ENCODE measurements at regions not wholly inside any gene's neighbourhood (a gene's known extent, or its start where the extent isn't known, plus 50 kb on each side); places are given as distances from the start of the nearest gene placed in this dataset.

DNA sequence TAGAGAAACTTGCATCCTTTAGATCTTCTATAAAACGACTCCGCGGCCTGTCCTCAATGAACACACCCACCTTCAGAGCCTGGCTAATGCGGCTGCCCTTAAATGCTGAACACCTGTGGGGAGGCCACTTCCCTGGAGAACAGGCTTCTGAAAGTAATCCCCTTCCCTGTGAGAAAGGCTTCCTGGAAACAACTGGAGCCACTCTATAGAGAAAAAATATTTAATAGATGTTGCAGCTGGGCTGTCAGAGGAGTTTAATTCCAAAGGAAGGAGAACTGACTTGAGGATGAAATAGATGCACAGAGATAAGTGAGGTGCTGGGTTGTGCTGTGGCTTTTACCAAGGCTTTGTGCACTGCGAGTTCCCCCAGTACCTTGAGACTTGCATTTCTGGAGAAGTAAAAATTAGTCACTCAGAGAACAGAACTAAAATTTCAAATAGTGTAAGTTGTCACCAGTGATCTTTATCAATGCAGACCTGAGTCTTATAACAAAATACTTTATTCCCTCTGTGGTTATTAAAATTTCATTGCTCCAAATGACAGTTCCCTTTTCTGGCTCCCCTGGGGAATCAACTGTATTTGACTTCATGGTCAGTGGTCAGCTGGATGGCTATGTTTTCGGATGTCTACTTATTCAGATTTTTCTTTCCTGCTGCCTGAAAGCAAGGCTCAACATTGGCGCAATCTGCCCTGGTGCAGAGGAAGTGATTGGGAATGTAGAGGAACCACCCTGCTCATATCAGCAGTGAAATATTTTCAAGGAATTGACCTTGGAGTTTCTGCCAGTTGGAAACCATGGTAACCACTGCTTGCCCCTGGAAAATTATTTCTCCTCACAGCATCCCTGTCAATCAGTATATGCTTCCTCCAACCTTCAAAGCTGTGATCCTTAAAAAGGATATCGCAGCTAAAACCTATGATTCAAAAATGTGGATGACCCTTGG, 238.8 kb downstream of the SMARCA2 start:
- peaks cover 10% of the 10 kb centered on the region for H3K9me3 Mint-ChIP-seq (ENCODE audit: unreplicated experiment)
- FAIRE-seq = no peak
- H3K36me3 ChIP-seq (ENCODE audit: insufficient read depth, low read length) = no peaks in the 10 kb centered on the region
- no peaks in the 10 kb centered on the region for H4K20me1 ChIP-seq (ENCODE audit: insufficient read depth, low read length)
- no peaks in the 10 kb centered on the region for H3K36me3 Mint-ChIP-seq (ENCODE audit: low read depth, unreplicated experiment)
- no peak overlapping the region for H3K27ac Mint-ChIP-seq (ENCODE audit: unreplicated experiment)
- no peak overlapping the region for H3K4me3 Mint-ChIP-seq (ENCODE audit: unreplicated experiment)
- H3K4me1 Mint-ChIP-seq (ENCODE audit: low read depth, unreplicated experiment) = peaks cover 1% of the 10 kb centered on the region
- H3K9me3 ChIP-seq (ENCODE audit: insufficient read depth, low read depth, low read length) = no peaks in the 10 kb centered on the region
- TF ChIP-seq, protein P1, sequence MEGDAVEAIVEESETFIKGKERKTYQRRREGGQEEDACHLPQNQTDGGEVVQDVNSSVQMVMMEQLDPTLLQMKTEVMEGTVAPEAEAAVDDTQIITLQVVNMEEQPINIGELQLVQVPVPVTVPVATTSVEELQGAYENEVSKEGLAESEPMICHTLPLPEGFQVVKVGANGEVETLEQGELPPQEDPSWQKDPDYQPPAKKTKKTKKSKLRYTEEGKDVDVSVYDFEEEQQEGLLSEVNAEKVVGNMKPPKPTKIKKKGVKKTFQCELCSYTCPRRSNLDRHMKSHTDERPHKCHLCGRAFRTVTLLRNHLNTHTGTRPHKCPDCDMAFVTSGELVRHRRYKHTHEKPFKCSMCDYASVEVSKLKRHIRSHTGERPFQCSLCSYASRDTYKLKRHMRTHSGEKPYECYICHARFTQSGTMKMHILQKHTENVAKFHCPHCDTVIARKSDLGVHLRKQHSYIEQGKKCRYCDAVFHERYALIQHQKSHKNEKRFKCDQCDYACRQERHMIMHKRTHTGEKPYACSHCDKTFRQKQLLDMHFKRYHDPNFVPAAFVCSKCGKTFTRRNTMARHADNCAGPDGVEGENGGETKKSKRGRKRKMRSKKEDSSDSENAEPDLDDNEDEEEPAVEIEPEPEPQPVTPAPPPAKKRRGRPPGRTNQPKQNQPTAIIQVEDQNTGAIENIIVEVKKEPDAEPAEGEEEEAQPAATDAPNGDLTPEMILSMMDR (IDR thresholded peaks at IDR 0.05; ENCODE audit: insufficient read depth, low read depth, low read length) = no peak
- no peak for TF ChIP-seq EZH2 (IDR thresholded peaks at IDR 0.05; ENCODE audit: insufficient read depth, low read length)
- H3K27me3 ChIP-seq (ENCODE audit: insufficient read depth, low read length) = no peaks in the 10 kb centered on the region
- no peak for DNase-seq (ENCODE audit: low read depth)
- H3K27me3 Mint-ChIP-seq (ENCODE audit: low read depth, unreplicated experiment) = no peaks in the 10 kb centered on the region
- no peak overlapping the region for H3K27ac ChIP-seq (ENCODE audit: low read depth, low read length)
- no peak overlapping the region for H3K9ac ChIP-seq (ENCODE audit: low read length)
- no peaks in the 10 kb centered on the region for H3K4me1 ChIP-seq (ENCODE audit: insufficient read depth, low read length)
- no peak overlapping the region for H3K4me2 ChIP-seq (ENCODE audit: low read length)
- H3K4me3 ChIP-seq (ENCODE audit: insufficient read depth, low read depth, low read length) = no peak overlapping the region
- H2AFZ ChIP-seq (ENCODE audit: low read depth, low read length) = no peak overlapping the region
- H3K79me2 ChIP-seq (ENCODE audit: insufficient read depth, low read length) = no peaks in the 10 kb centered on the region

DNA sequence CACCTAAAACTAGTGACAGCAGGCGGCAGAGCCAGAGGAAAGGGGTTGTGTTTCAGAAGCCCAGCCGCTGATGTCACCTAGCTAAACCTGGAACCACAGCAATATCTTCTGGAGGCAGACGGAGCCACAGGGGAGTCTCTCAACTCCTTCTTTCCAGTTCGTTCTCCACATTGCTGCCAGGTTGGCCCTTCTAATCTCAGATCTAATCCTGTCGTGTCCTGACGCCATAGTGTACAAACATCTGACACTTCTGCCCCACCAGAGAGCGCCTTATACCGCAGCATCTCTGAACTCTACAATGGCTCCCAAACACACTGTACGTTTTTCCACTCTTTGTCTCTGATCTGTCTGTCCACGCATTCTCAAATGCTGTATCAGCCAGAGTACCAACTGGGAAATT, 240.0 kb downstream of the SMARCA2 start:
- Mint-ChIP-seq H3K9me3 (ENCODE audit: unreplicated experiment) (peaks cover 10% of the 10 kb centered on the region), H3K36me3 (ENCODE audit: low read depth, unreplicated experiment) (no peaks in the 10 kb centered on the region), H3K4me1 (ENCODE audit: low read depth, unreplicated experiment) (no peaks in the 10 kb centered on the region), H3K27me3 (ENCODE audit: low read depth, unreplicated experiment) (peaks cover 4% of the 10 kb centered on the region), H3K27ac (ENCODE audit: unreplicated experiment) (no peak overlapping the region), H3K4me3 (ENCODE audit: unreplicated experiment) (no peak overlapping the region)
- no peak overlapping the region for H3K27ac ChIP-seq (ENCODE audit: low read depth, low read length)
- no peaks in the 10 kb centered on the region for H3K27me3 ChIP-seq (ENCODE audit: insufficient read depth, low read length)
- no peak overlapping the region for H2AFZ ChIP-seq (ENCODE audit: low read depth, low read length)
- no peak overlapping the region for H3K4me3 ChIP-seq (ENCODE audit: insufficient read depth, low read depth, low read length)
- H3K9me3 ChIP-seq (ENCODE audit: insufficient read depth, low read depth, low read length) = no peaks in the 10 kb centered on the region
- no peak for FAIRE-seq
- H4K20me1 ChIP-seq (ENCODE audit: insufficient read depth, low read length) = no peaks in the 10 kb centered on the region
- no peak overlapping the region for H3K9ac ChIP-seq (ENCODE audit: low read length)
- DNase-seq (ENCODE audit: low read depth) = no peak
- no peaks in the 10 kb centered on the region for H3K79me2 ChIP-seq (ENCODE audit: insufficient read depth, low read length)
- no peaks in the 10 kb centered on the region for H3K4me1 ChIP-seq (ENCODE audit: insufficient read depth, low read length)
- no peak for TF ChIP-seq EZH2 (IDR thresholded peaks at IDR 0.05; ENCODE audit: insufficient read depth, low read length)
- TF ChIP-seq, protein P1 (IDR thresholded peaks at IDR 0.05; ENCODE audit: insufficient read depth, low read depth, low read length) = no peak
- H3K36me3 ChIP-seq (ENCODE audit: insufficient read depth, low read length) = no peaks in the 10 kb centered on the region
- no peak overlapping the region for H3K4me2 ChIP-seq (ENCODE audit: low read length)

All from astrocyte (in vitro differentiated cells and primary cell).